Neuronal stem cell (in vitro differentiated cells): ENCODE measurements at regions not wholly inside any gene's neighbourhood (a gene's known extent, or its start where the extent isn't known, plus 50 kb on each side); places are given as distances from the start of the nearest gene placed in this dataset.
A peak's percentile ranks its signal among the peaks of the same experiment; 100 is the strongest.

Experiments
- DNase-seq: peaks from one replicate; pipeline ENCODE4 v3.0.0-alpha.2; 2013; ENCODE audit warnings: low spot score
- H2AFZ ChIP-seq: one replicate; pipeline ENCODE4 v1.6.1; 2013; ENCODE audit warnings: mild to moderate bottlenecking, low read length, inconsistent platforms
- H2AK5ac ChIP-seq: 2 replicates; pipeline ENCODE4 v1.6.1; 2013; ENCODE audit warnings: low read depth, mild to moderate bottlenecking, inconsistent platforms, low read length, moderate library complexity, mixed read lengths
- H2BK120ac ChIP-seq: 2 replicates; pipeline ENCODE4 v1.6.1; 2013; ENCODE audit warnings: low read depth, mild to moderate bottlenecking, inconsistent platforms, low read length, moderate library complexity, mixed read lengths
- H2BK12ac ChIP-seq: one replicate; pipeline ENCODE4 v1.6.1; 2013; ENCODE audit warnings: low read length, inconsistent platforms
- H2BK15ac ChIP-seq: 2 replicates; pipeline ENCODE4 v1.6.1; 2013; ENCODE audit warnings: mild to moderate bottlenecking, low read length, inconsistent platforms, mixed read lengths
- H2BK5ac ChIP-seq: one replicate; pipeline ENCODE4 v1.6.1; 2013; ENCODE audit warnings: inconsistent platforms, mild to moderate bottlenecking, low read length, moderate library complexity
- H3K14ac ChIP-seq: one replicate; pipeline ENCODE4 v1.6.1; 2013; ENCODE audit warnings: low read length, inconsistent platforms
- H3K18ac ChIP-seq: 2 replicates; pipeline ENCODE4 v1.6.1; 2013; ENCODE audit warnings: low read length, inconsistent platforms
- H3K23ac ChIP-seq: 2 replicates; pipeline ENCODE4 v1.6.1; 2013; ENCODE audit warnings: low read depth, mild to moderate bottlenecking, mixed read lengths, low read length, inconsistent platforms; ENCODE audit not compliant: poor library complexity
- H3K27ac ChIP-seq: replicated peaks from 3 replicates; pipeline ENCODE4 v1.5.1; 2013; ENCODE audit warnings: low read length, inconsistent platforms
- H3K27me3 ChIP-seq, 3 experiments: 2 replicates each; pipeline ENCODE4 v1.6.1; 2013; ENCODE audit warnings: low read length in 3 of 3, mild to moderate bottlenecking in 2 of 3, inconsistent platforms in 1 of 3, low read depth in 1 of 3, mixed read lengths in 1 of 3, moderate library complexity in 1 of 3; ENCODE audit not compliant: control insufficient read depth in 3 of 3, insufficient read depth in 3 of 3
- H3K36me3 ChIP-seq, 2 donors: replicated peaks in 1 of 2; 2 replicates each; pipeline ENCODE4 v1.6.1; 2013; ENCODE audit warnings: low read length in 2 of 2; ENCODE audit not compliant: control insufficient read depth in 2 of 2, insufficient read depth in 2 of 2
- H3K4ac ChIP-seq: 2 replicates; pipeline ENCODE4 v1.6.1; 2013; ENCODE audit warnings: inconsistent platforms, mild to moderate bottlenecking, low read length, moderate library complexity
- H3K4me1 ChIP-seq, 2 donors: 1 replicate in 1 of 2; 2 replicates in 1 of 2; pipeline ENCODE4 v1.6.1; 2013; ENCODE audit warnings: low read length in 2 of 2, low read depth in 1 of 2; ENCODE audit not compliant: control insufficient read depth in 2 of 2, insufficient read depth in 1 of 2
- H3K4me2 ChIP-seq: one replicate; pipeline ENCODE4 v1.6.1; 2013; ENCODE audit warnings: mild to moderate bottlenecking, low read length, inconsistent platforms; ENCODE audit not compliant: insufficient read depth, poor library complexity, severe bottlenecking
- H3K4me3 ChIP-seq, 2 donors: 2 replicates each; pipeline ENCODE4 v1.5.1; 2013; ENCODE audit warnings: low read length in 2 of 2, mild to moderate bottlenecking in 2 of 2, inconsistent platforms in 1 of 2, moderate library complexity in 1 of 2
- H3K79me1 ChIP-seq: one replicate; pipeline ENCODE4 v1.6.1; 2013; ENCODE audit warnings: low read depth, mild to moderate bottlenecking, inconsistent platforms, low read length, moderate library complexity
- H3K9ac ChIP-seq: one replicate; pipeline ENCODE4 v1.6.1; 2013; ENCODE audit warnings: mild to moderate bottlenecking, low read depth, low read length, inconsistent platforms; ENCODE audit not compliant: poor library complexity
- H3K9me3 ChIP-seq, 2 donors: replicated peaks in 1 of 2; 2 replicates each; pipeline versions ENCODE3 to v1.6.1; 2013; ENCODE audit warnings: low read length in 2 of 2, mild to moderate bottlenecking in 2 of 2, inconsistent platforms in 1 of 2, low read depth in 1 of 2, mixed read lengths in 1 of 2, moderate library complexity in 1 of 2; ENCODE audit not compliant: control insufficient read depth in 2 of 2, insufficient read depth in 1 of 2
- H4K8ac ChIP-seq: one replicate; pipeline ENCODE4 v1.6.1; 2013; ENCODE audit warnings: low read depth, mild to moderate bottlenecking, inconsistent platforms, low read length, moderate library complexity
- H4K91ac ChIP-seq: one replicate; pipeline ENCODE4 v1.6.1; 2013; ENCODE audit warnings: low read length, low read depth, mild to moderate bottlenecking, inconsistent platforms; ENCODE audit not compliant: poor library complexity
- WGBS, 2 donors: extraction: QIAGEN DNeasy Blood & Tissue Kit; methylation state at CpG; one replicate each; pipeline ENCODE4 v1.1.7; 2013; ENCODE audit warnings: missing lambda C conversion rate in 2 of 2, mixed read lengths in 1 of 2; ENCODE audit not compliant: insufficient read length in 2 of 2, insufficient replicate concordance in 1 of 2; ENCODE audit errors: extremely low coverage in 2 of 2; 5-methylcytosine and 5-hydroxymethylcytosine counted together

DNA sequence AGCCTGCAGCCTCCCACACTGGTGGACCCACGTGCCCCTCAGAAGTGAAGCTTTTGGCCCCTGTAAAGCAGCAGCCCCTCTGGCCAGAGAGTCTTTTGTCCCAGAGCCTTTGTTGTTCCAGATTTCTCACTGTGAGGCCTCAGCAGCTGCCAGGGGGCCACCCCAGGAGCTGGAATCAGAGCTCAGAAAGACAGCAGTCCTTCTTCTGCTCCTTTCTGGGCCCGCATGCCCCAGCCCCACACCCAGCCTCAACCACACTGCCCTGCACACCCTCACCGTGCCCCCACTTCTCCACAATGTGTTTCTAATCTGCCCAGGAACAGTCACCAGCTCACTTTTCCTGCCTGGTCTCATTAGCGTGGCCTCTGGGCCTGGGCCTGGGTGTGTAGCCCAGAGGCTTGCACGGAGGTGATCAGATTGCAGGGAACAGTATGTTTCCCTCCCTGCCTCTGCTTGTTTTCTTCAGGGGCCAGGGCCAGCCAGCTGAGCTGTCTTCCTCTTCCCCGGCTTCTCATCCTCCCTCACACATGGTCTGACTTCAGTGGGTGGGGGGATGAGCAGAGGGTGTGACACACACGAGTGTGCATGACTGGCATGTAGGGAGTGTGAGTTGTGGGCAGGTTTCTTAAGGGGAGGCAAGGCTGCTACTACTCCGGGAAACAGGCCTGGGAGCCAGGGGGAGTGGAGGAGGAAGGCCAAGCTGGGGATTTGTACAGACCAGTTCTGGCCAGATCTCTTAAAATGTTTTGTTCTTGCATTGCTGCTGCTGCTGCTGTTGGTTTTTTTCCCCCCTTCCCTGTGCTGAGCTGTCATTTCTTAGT is 82.5 kb upstream of the ZNF648 start:
- H3K27me3 ChIP-seq = peaks cover 0 to 3% (median 0%) of the 10 kb centered on the region in 3 experiments
- WGBS, 2 donors = no CpG with 5 or more reads among the region's 8 CpGs

DNA sequence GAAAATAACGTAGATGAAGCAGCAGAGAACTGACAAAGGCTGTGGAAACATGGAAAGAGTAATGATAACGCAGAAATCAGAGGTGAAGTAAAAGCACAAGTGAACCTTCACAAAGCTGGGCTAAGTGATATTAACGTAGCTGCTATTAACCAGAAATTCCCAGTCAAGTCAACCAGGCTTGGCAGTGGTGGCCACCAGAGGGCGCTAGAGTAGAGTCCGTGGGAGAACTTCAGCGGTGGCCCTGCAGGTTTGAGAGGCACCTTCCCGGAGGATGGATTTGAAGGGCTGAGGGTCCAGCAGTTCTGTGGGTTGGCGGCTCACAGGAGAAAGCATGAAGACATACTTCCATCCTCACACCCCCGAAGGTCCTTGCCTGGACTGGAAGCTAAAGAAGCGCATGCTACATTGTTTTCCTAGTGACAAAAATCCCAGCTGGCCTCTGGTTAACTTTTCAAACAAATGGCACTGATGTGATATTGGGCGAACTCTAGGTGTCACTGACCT is 81.7 kb upstream of the ZNF648 start:
- Histone ChIP-seq H2BK15ac (no peak overlapping the region), H3K14ac (no peak overlapping the region), H2BK120ac (no peak overlapping the region), H3K23ac (no peak overlapping the region), H4K91ac (no peak overlapping the region), H3K4me3 (no peak overlapping the region), H3K4ac (no peak overlapping the region), H2AFZ (peak overlapping the region; percentile 89), H2BK12ac (no peak overlapping the region), H3K4me2 (no peak overlapping the region), H3K27me3 (peaks cover 0 to 3% (median 0%) of the 10 kb centered on the region in 3 experiments), H4K8ac (no peak overlapping the region), H3K18ac (no peak overlapping the region), H3K9me3 (no peaks in the 10 kb centered on the region), H2AK5ac (peak overlapping the region; percentile 70), H3K9ac (no peak overlapping the region), H3K27ac (peak overlapping the region; percentile 79), H3K4me1 (peaks cover 15 to 22% of the 10 kb centered on the region in 2 donors), H3K79me1 (no peaks in the 10 kb centered on the region), H3K36me3 (no peaks in the 10 kb centered on the region), H2BK5ac (peak overlapping the region; percentile 59)
- peak; percentile 88 for DNase-seq
- no CpG with 5 or more reads among the region's 11 CpGs for WGBS, 2 donors

More for the DNA sequence above, 82.5 kb upstream of the ZNF648 start:
- Histone ChIP-seq H3K36me3 (no peaks in the 10 kb centered on the region), H3K79me1 (no peaks in the 10 kb centered on the region), H3K9me3 (no peaks in the 10 kb centered on the region), H3K18ac (peak overlapping the region; percentile 98), H3K27ac (peak overlapping the region; percentile 79), H3K4me2 (no peak overlapping the region), H3K14ac (no peak overlapping the region), H3K4me1 (peaks cover 15 to 23% of the 10 kb centered on the region in 2 donors), H2BK120ac (no peak overlapping the region), H3K23ac (peak overlapping the region; percentile 22), H3K4ac (no peak overlapping the region), H2BK15ac (peak overlapping the region; percentile 42), H2AFZ (peak overlapping the region; percentile 89), H2BK12ac (peak overlapping the region; percentile 24), H2AK5ac (peak overlapping the region; percentile 70), H2BK5ac (peak overlapping the region; percentile 59), H4K91ac (peak overlapping the region; percentile 11), H3K9ac (no peak overlapping the region), H4K8ac (peak overlapping the region; percentile 45), H3K4me3 (peak overlapping the region in 1 of 2 donors; percentile 37)
- peak; percentile 38 for DNase-seq

DNA sequence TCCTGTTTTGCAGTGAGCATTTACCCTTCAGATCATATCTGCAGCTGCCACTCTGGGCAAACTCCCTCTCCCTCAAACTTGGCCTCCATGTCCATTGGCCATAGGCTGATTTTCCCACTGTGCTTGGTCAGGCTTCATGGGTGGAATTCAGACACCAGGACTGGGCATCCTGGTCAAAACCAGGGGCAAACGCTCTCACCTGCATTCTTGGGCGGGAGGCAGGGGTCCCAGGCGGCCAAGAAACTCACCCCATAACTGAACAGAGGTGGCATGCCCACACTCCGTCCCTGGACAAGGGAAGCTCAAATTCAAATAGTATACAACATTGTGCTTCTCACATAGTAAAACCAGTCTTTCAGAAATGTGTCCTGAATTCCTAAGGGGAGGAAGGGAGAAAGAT is 81.1 kb upstream of the ZNF648 start:
- no peak overlapping the region for H4K91ac ChIP-seq
- H3K14ac ChIP-seq = no peak overlapping the region
- peaks cover 15 to 22% of the 10 kb centered on the region in 2 donors for H3K4me1 ChIP-seq
- H2BK120ac ChIP-seq = no peak overlapping the region
- H3K36me3 ChIP-seq = no peaks in the 10 kb centered on the region
- peak overlapping the region; percentile 5 for H2AK5ac ChIP-seq
- H3K27ac ChIP-seq = no peak overlapping the region
- DNase-seq = no peak
- H3K18ac ChIP-seq = peak overlapping the region; percentile 21
- H3K79me1 ChIP-seq = no peaks in the 10 kb centered on the region
- H2BK12ac ChIP-seq = no peak overlapping the region
- H3K4me3 ChIP-seq = no peak overlapping the region
- no peak overlapping the region for H3K4me2 ChIP-seq
- no peaks in the 10 kb centered on the region for H3K9me3 ChIP-seq
- no CpG with 5 or more reads among the region's 4 CpGs for WGBS, 2 donors
- H2AFZ ChIP-seq = no peak overlapping the region
- H3K9ac ChIP-seq = no peak overlapping the region
- no peak overlapping the region for H2BK5ac ChIP-seq
- H3K27me3 ChIP-seq = peaks cover 0 to 9% (median under 1%) of the 10 kb centered on the region in 3 experiments
- no peak overlapping the region for H3K4ac ChIP-seq
- H2BK15ac ChIP-seq = peak overlapping the region; percentile 69
- no peak overlapping the region for H4K8ac ChIP-seq
- no peak overlapping the region for H3K23ac ChIP-seq

DNA sequence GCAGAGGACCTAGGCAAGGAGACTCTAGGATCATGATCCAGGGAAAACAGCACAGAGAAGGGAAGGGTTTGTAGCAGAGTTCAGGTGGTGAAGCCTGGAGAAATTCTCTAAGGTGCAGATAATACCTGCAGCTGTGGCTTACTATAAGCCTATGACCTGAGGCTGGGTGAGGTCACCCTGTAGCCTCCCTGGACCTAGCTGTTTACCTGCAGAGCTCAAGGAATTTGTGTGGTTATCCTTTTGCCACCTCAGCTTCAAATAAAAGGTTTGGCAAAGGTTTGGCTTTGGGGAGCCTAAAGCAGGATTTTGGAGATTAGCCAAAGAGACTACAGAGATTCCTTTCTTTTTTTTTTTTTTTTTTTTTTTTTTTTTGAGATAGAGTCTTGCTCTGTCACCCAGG is 79.5 kb upstream of the ZNF648 start:
- H3K4ac ChIP-seq = no peak overlapping the region
- H3K4me1 ChIP-seq = peaks cover 14 to 22% of the 10 kb centered on the region in 2 donors
- H3K9ac ChIP-seq = no peak overlapping the region

More for the DNA sequence above, 79.5 kb upstream of the ZNF648 start:
- H3K9me3 ChIP-seq = no peaks in the 10 kb centered on the region
- H3K14ac ChIP-seq = no peak overlapping the region
- H2BK120ac ChIP-seq = no peak overlapping the region
- H3K18ac ChIP-seq = no peak overlapping the region
- no peak overlapping the region for H3K4me2 ChIP-seq
- H2AK5ac ChIP-seq = no peak overlapping the region
- H2BK15ac ChIP-seq = no peak overlapping the region
- no peak overlapping the region for H3K4me3 ChIP-seq
- H3K27ac ChIP-seq = no peak overlapping the region
- no peak overlapping the region for H4K8ac ChIP-seq
- no peak overlapping the region for H4K91ac ChIP-seq
- no peak overlapping the region for H2BK5ac ChIP-seq
- H3K23ac ChIP-seq = no peak overlapping the region
- no peak overlapping the region for H2AFZ ChIP-seq
- DNase-seq = no peak
- no peaks in the 10 kb centered on the region for H3K79me1 ChIP-seq
- H3K36me3 ChIP-seq = no peaks in the 10 kb centered on the region
- H3K27me3 ChIP-seq = peaks cover 0 to 15% (median 4%) of the 10 kb centered on the region in 3 experiments
- no peak overlapping the region for H2BK12ac ChIP-seq
